Neural cell (in vitro differentiated cells): ENCODE measurements at regions not wholly inside any gene's neighbourhood (a gene's known extent, or its start where the extent isn't known, plus 50 kb on each side); places are given as distances from the start of the nearest gene placed in this dataset.

Experiments used
- H2AFZ ChIP-seq: fragments of 200-600, 300-800 bp; sonication (generic), shearing (Covaris generic); 2 replicates; pipeline ENCODE4 v1.6.0; 2014; ENCODE audit warnings: low read depth, mild to moderate bottlenecking, antibody characterized with exemption, low read length, moderate library complexity
- H3F3A ChIP-seq: fragments of 200-600 bp; shearing (Covaris generic); 2 replicates; pipeline ENCODE4 v1.6.1; 2016; ENCODE audit warnings: mild to moderate bottlenecking, moderate library complexity, mixed read lengths, antibody characterized with exemption, low read length; ENCODE audit not compliant: insufficient read depth, poor library complexity, severe bottlenecking
- H3K27ac ChIP-seq: fragments of 200-600, 300-800 bp; sonication (generic), shearing (Covaris generic); 2 replicates; pipeline ENCODE4 v1.5.1; 2014; ENCODE audit warnings: mild to moderate bottlenecking, low read length, moderate library complexity
- H3K27me3 ChIP-seq: fragments of 300-800, 200-600 bp; sonication (generic), shearing (Covaris generic); 2 replicates; pipeline ENCODE4 v1.6.0; 2014; ENCODE audit warnings: mild to moderate bottlenecking, low read depth, low read length, moderate library complexity; ENCODE audit not compliant: insufficient read depth
- H3K36me3 ChIP-seq: fragments of 300-800, 200-600 bp; sonication (generic), shearing (Covaris generic); 2 replicates; pipeline ENCODE4 v1.5.1; 2014; ENCODE audit warnings: mild to moderate bottlenecking, antibody characterized with exemption, low read length, moderate library complexity; ENCODE audit not compliant: insufficient read depth
- H3K4me2 ChIP-seq: fragments of 300-800, 200-600 bp; sonication (generic), shearing (Covaris generic); 2 replicates; pipeline ENCODE4 v1.6.0; 2014; ENCODE audit warnings: mild to moderate bottlenecking, low read length
- H3K4me3 ChIP-seq: fragments of 300-800, 200-600 bp; sonication (generic), shearing (Covaris generic); 2 replicates; pipeline ENCODE4 v1.5.1; 2014; ENCODE audit warnings: mild to moderate bottlenecking, low read length, moderate library complexity
- H3K79me2 ChIP-seq: fragments of 200-600 bp; shearing (Covaris generic); replicated peaks from 2 replicates; pipeline ENCODE4 v1.6.0; 2014; ENCODE audit warnings: mild to moderate bottlenecking, low read length, moderate library complexity; ENCODE audit not compliant: insufficient read depth
- H3K9ac ChIP-seq: fragments of 300-800, 200-600 bp; sonication (generic), shearing (Covaris generic); 2 replicates; pipeline ENCODE4 v1.6.1; 2016; ENCODE audit warnings: mild to moderate bottlenecking, low read length, mixed read lengths
- H3K9me2 ChIP-seq: fragments of 200-600 bp; shearing (Covaris generic); 2 replicates; pipeline ENCODE4 v1.6.1; 2016; ENCODE audit warnings: mild to moderate bottlenecking, low read length, mixed read lengths; ENCODE audit not compliant: insufficient read depth
- H3K9me3 ChIP-seq: fragments of 200-600, 300-800 bp; sonication (generic), shearing (Covaris generic); 2 replicates; pipeline ENCODE4 v1.6.1; 2016; ENCODE audit warnings: mild to moderate bottlenecking, mixed run types, low read length, moderate library complexity, mixed read lengths
- H4K20me1 ChIP-seq: fragments of 200-600 bp; shearing (Covaris generic); 2 replicates; pipeline ENCODE4 v1.6.1; 2016; ENCODE audit warnings: mild to moderate bottlenecking, mixed run types; ENCODE audit not compliant: insufficient read depth
- EP300 ChIP-seq: fragments of 450-650 bp; conservative IDR thresholded peaks from 2 replicates; pipeline ENCODE4 v1.6.1; 2014; ENCODE audit warnings: antibody characterized with exemption, mild to moderate bottlenecking, moderate library complexity; ENCODE audit not compliant: poor library complexity, severe bottlenecking
- EZH2 ChIP-seq: fragments of 200-600, 300-800 bp; shearing (Covaris generic), sonication (generic); IDR thresholded peaks from 2 replicates; pipeline ENCODE4 v1.6.1; 2014; ENCODE audit warnings: antibody characterized with exemption, low read length, borderline replicate concordance, mild to moderate bottlenecking; ENCODE audit not compliant: insufficient read depth, poor library complexity, severe bottlenecking
- MXI1 ChIP-seq: fragments of 450-650 bp; conservative IDR thresholded peaks from 2 replicates; pipeline ENCODE4 v1.6.1; 2014; ENCODE audit warnings: antibody characterized with exemption, mild to moderate bottlenecking; ENCODE audit not compliant: poor library complexity, severe bottlenecking
- POLR2AphosphoS5 ChIP-seq: IDR thresholded peaks from 2 replicates; pipeline ENCODE4 v1.6.1; 2012
- RAD21 ChIP-seq: fragments of 450-650 bp; conservative IDR thresholded peaks from 2 replicates; pipeline ENCODE4 v1.6.1; 2014; ENCODE audit warnings: antibody characterized with exemption, mild to moderate bottlenecking, moderate library complexity
- SMC3 ChIP-seq: fragments of 450-650 bp; conservative IDR thresholded peaks from 2 replicates; pipeline ENCODE4 v1.6.1; 2014; ENCODE audit warnings: antibody characterized with exemption, mild to moderate bottlenecking, moderate library complexity; ENCODE audit not compliant: poor library complexity
- TAF1 ChIP-seq: IDR thresholded peaks from 2 replicates; pipeline ENCODE4 v1.6.1; 2012; ENCODE audit warnings: low read depth
- TF ChIP-seq, protein P1 (sequence below): fragments of 450-650 bp; IDR thresholded peaks from 2 replicates; pipeline ENCODE4 v1.5.1; 2014; ENCODE audit warnings: antibody characterized with exemption, mild to moderate bottlenecking, moderate library complexity; ENCODE audit not compliant: poor library complexity, severe bottlenecking
- TF ChIP-seq, protein P2 (sequence below): IDR thresholded peaks from 2 replicates; pipeline ENCODE4 v1.6.1; 2012; ENCODE audit warnings: borderline replicate concordance

DNA sequence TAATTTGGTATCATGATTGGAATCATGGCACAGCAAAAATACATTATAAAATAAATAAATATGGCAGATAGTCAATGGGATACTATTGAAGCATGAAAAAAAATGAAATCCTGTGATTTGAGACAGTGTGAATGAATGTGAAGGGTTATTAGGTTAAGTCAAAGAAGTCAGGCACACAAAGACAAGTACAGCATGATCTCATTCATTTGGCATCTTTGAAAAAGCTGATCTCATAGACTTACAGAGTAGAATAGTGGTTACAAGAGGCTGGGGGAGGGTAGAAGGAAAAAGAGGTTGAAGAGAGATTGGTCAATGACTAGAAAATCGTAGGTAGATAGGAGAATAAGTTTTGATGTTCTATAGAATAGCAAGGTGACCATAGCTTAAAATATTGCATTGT is 295.1 kb upstream of the SLITRK5 start:
- H3K9me3 ChIP-seq, result peaks cover 2% of the 10 kb centered on the region
- no peaks in the 10 kb centered on the region for H3K27me3 ChIP-seq
- H3K4me2 ChIP-seq, result no peak overlapping the region
- TF ChIP-seq TAF1 (no peak), POLR2AphosphoS5 (no peak), MXI1 (no peak), EP300 (no peak), SMC3 (no peak), RAD21 (no peak), EZH2 (no peak)
- TF ChIP-seq, protein P1, sequence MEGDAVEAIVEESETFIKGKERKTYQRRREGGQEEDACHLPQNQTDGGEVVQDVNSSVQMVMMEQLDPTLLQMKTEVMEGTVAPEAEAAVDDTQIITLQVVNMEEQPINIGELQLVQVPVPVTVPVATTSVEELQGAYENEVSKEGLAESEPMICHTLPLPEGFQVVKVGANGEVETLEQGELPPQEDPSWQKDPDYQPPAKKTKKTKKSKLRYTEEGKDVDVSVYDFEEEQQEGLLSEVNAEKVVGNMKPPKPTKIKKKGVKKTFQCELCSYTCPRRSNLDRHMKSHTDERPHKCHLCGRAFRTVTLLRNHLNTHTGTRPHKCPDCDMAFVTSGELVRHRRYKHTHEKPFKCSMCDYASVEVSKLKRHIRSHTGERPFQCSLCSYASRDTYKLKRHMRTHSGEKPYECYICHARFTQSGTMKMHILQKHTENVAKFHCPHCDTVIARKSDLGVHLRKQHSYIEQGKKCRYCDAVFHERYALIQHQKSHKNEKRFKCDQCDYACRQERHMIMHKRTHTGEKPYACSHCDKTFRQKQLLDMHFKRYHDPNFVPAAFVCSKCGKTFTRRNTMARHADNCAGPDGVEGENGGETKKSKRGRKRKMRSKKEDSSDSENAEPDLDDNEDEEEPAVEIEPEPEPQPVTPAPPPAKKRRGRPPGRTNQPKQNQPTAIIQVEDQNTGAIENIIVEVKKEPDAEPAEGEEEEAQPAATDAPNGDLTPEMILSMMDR, result no peak
- TF ChIP-seq, protein P2, sequence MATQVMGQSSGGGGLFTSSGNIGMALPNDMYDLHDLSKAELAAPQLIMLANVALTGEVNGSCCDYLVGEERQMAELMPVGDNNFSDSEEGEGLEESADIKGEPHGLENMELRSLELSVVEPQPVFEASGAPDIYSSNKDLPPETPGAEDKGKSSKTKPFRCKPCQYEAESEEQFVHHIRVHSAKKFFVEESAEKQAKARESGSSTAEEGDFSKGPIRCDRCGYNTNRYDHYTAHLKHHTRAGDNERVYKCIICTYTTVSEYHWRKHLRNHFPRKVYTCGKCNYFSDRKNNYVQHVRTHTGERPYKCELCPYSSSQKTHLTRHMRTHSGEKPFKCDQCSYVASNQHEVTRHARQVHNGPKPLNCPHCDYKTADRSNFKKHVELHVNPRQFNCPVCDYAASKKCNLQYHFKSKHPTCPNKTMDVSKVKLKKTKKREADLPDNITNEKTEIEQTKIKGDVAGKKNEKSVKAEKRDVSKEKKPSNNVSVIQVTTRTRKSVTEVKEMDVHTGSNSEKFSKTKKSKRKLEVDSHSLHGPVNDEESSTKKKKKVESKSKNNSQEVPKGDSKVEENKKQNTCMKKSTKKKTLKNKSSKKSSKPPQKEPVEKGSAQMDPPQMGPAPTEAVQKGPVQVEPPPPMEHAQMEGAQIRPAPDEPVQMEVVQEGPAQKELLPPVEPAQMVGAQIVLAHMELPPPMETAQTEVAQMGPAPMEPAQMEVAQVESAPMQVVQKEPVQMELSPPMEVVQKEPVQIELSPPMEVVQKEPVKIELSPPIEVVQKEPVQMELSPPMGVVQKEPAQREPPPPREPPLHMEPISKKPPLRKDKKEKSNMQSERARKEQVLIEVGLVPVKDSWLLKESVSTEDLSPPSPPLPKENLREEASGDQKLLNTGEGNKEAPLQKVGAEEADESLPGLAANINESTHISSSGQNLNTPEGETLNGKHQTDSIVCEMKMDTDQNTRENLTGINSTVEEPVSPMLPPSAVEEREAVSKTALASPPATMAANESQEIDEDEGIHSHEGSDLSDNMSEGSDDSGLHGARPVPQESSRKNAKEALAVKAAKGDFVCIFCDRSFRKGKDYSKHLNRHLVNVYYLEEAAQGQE, result no peak
- H3K27ac ChIP-seq, result no peak overlapping the region
- no peaks in the 10 kb centered on the region for H3K79me2 ChIP-seq
- no peaks in the 10 kb centered on the region for H3F3A ChIP-seq
- no peaks in the 10 kb centered on the region for H3K9me2 ChIP-seq
- no peaks in the 10 kb centered on the region for H4K20me1 ChIP-seq
- no peaks in the 10 kb centered on the region for H3K36me3 ChIP-seq
- no peak overlapping the region for H3K9ac ChIP-seq
- H2AFZ ChIP-seq, result no peak overlapping the region
- H3K4me3 ChIP-seq, result no peak overlapping the region

DNA sequence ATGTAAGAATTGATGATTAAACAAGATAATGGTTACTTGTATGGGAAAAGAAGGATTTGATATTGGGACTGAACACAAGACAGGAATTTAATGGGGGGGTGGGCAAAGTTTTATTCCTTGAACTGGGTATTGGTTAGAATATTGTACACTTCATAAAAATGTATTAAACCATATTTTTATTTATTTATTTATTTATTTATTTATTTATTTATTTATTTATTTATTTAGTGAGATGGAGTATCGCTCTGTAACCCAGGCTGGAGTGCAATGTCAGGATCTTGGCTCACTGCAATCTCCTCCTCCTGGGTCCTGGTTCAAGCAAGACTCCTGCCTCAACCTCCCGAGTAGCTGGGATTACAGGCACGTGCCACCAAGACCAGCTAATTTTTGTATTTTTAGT is 287.1 kb upstream of the SLITRK5 start:
- no peak overlapping the region for H2AFZ ChIP-seq
- no peaks in the 10 kb centered on the region for H3K27me3 ChIP-seq
- no peak overlapping the region for H3K27ac ChIP-seq
- no peaks in the 10 kb centered on the region for H3K9me2 ChIP-seq
- TF ChIP-seq POLR2AphosphoS5 (no peak), RAD21 (no peak), EP300 (no peak), MXI1 (no peak), SMC3 (no peak), TAF1 (no peak), EZH2 (no peak)
- TF ChIP-seq, protein P1, result no peak
- TF ChIP-seq, protein P2, result no peak
- no peaks in the 10 kb centered on the region for H3K79me2 ChIP-seq
- H3K36me3 ChIP-seq, result no peaks in the 10 kb centered on the region
- H3K9me3 ChIP-seq, result peaks cover 1% of the 10 kb centered on the region
- no peaks in the 10 kb centered on the region for H3F3A ChIP-seq
- no peak overlapping the region for H3K4me3 ChIP-seq
- no peak overlapping the region for H3K4me2 ChIP-seq
- H3K9ac ChIP-seq, result no peak overlapping the region
- no peaks in the 10 kb centered on the region for H4K20me1 ChIP-seq
